B cell (primary cell): ENCODE measurements at regions not wholly inside any gene's neighbourhood (a gene's known extent, or its start where the extent isn't known, plus 50 kb on each side); places are given as distances from the start of the nearest gene placed in this dataset.

Source experiments
- ATAC-seq: fragments of 200-7000 bp; cut with Tn5 transposase; one replicate; pipeline ENCODE4 v1.10.0; 2021; ENCODE audit warnings: low read depth, mild to moderate bottlenecking, moderate number of reproducible peaks, moderate library complexity
- CTCF ChIA-PET: fragments of 350-600 bp; sonication (Branson Sonifier 250); formaldehyde crosslinking; loops from one replicate; lab custom pipeline; 2021; ENCODE audit warnings: antibody characterized with exemption, inconsistent platforms; lab: Charles Lee
- POLR2A ChIA-PET: fragments of 350-600 bp; sonication (Branson Sonifier 250); formaldehyde crosslinking; loops from one replicate; lab custom pipeline; 2021; ENCODE audit warnings: antibody characterized with exemption; lab: Charles Lee
- DNase-seq: peaks from one replicate; pipeline ENCODE4 v3.0.0; 2013
- H2AFZ ChIP-seq: 2 replicates; pipeline ENCODE4 v1.6.1; 2012; ENCODE audit warnings: mild to moderate bottlenecking, low read depth, low read length; ENCODE audit not compliant: insufficient read depth, poor library complexity, severe bottlenecking
- H3K27ac ChIP-seq, 2 donors: 1 replicate in 1 of 2; 2 replicates in 1 of 2; pipeline ENCODE4 v1.5.1; 2012 to 2013; ENCODE audit warnings: low read length in 2 of 2, mild to moderate bottlenecking in 2 of 2, moderate library complexity in 1 of 2
- H3K27me3 ChIP-seq, 4 experiments: fragments of 200-600 bp in 1 of 4; sonication (generic) in 1 of 4; replicated peaks in 1 of 4; 1 replicate in 2 of 4; 2 replicates in 2 of 4; pipeline versions ENCODE4 v1.6.1 to v1.7.0; 2013 to 2016; ENCODE audit warnings: low read length in 3 of 4, mild to moderate bottlenecking in 2 of 4, mixed read lengths in 1 of 4, moderate library complexity in 1 of 4; ENCODE audit not compliant: insufficient read depth in 4 of 4, control insufficient read depth in 3 of 4; ENCODE audit errors: control extremely low read depth in 1 of 4
- H3K36me3 ChIP-seq, 2 experiments: replicated peaks in 1 of 2; 1 replicate in 1 of 2; 2 replicates in 1 of 2; pipeline versions ENCODE4 v1.6.1 to v1.7.1; 2013; ENCODE audit warnings: low read length in 1 of 2; ENCODE audit not compliant: insufficient read depth in 2 of 2, control insufficient read depth in 1 of 2; ENCODE audit errors: control extremely low read depth in 1 of 2, extremely low read depth in 1 of 2
- H3K4me1 ChIP-seq, 2 donors: fragments of 200-600 bp in 1 of 2; sonication (generic) in 1 of 2; 1 replicate in 1 of 2; 2 replicates in 1 of 2; pipeline versions ENCODE4 v1.5.1 to v1.6.1; 2013 to 2017; ENCODE audit warnings: low read length in 2 of 2; ENCODE audit not compliant: control insufficient read depth in 2 of 2, insufficient read depth in 2 of 2
- H3K4me2 ChIP-seq: replicated peaks from 2 replicates; pipeline ENCODE3; 2012; ENCODE audit warnings: mild to moderate bottlenecking, low read depth, low read length; ENCODE audit not compliant: poor library complexity, severe bottlenecking
- H3K4me3 ChIP-seq, 5 experiments: fragments of 200-600 bp in 1 of 5; sonication (generic) in 1 of 5; 1 replicate in 3 of 5; 2 replicates in 2 of 5; pipeline versions ENCODE4 v1.5.1 to v1.7.0; 2011 to 2016; ENCODE audit warnings: low read length in 4 of 5, mild to moderate bottlenecking in 4 of 5, low read depth in 2 of 5, control low read depth in 1 of 5, moderate library complexity in 1 of 5; ENCODE audit not compliant: insufficient read depth in 1 of 5; ENCODE audit errors: control extremely low read depth in 1 of 5, extremely low read depth in 1 of 5
- H3K79me2 ChIP-seq: fragments of 200-600 bp; sonication (generic); one replicate; pipeline ENCODE4 v1.6.0; 2016; ENCODE audit warnings: low read length; ENCODE audit not compliant: control insufficient read depth, insufficient read depth
- H3K9ac ChIP-seq: fragments of 200-600 bp; sonication (generic); 2 replicates; pipeline ENCODE4 v1.6.1; 2017; ENCODE audit warnings: mild to moderate bottlenecking, low read length, moderate library complexity
- H3K9me3 ChIP-seq, 3 donors: one replicate each; pipeline versions ENCODE4 v1.6.1 to v1.7.1; 2013; ENCODE audit warnings: low read length in 2 of 3; ENCODE audit not compliant: control insufficient read depth in 2 of 3, insufficient read depth in 1 of 3; ENCODE audit errors: control extremely low read depth in 1 of 3
- H4K20me1 ChIP-seq: 2 replicates; pipeline ENCODE4 v1.6.0; 2012; ENCODE audit warnings: mild to moderate bottlenecking, low read length; ENCODE audit not compliant: insufficient read depth, control insufficient read depth, poor library complexity, severe bottlenecking
- H3K27ac Mint-ChIP-seq: one replicate; pipeline ENCODE4 v1.8.0; 2021; ENCODE audit warnings: mixed read lengths
- H3K27me3 Mint-ChIP-seq: one replicate; pipeline ENCODE4 v1.8.0; 2021; ENCODE audit warnings: mixed read lengths
- H3K4me1 Mint-ChIP-seq: one replicate; pipeline ENCODE4 v1.8.0; 2021; ENCODE audit warnings: mixed read lengths
- H3K4me3 Mint-ChIP-seq: one replicate; pipeline ENCODE4 v1.8.0; 2021; ENCODE audit warnings: mixed read lengths
- H3K9me3 Mint-ChIP-seq: one replicate; pipeline ENCODE4 v1.8.0; 2022; ENCODE audit warnings: mixed read lengths; ENCODE audit not compliant: insufficient read depth
- CTCF ChIP-seq: fragments of 200-600 bp; IDR thresholded peaks from one replicate; pipeline ENCODE4 v1.8.0; 2022; ENCODE audit warnings: antibody characterized with exemption, mild to moderate bottlenecking
- EZH2 ChIP-seq: IDR thresholded peaks from 2 replicates; pipeline ENCODE4 v1.6.1; 2012; ENCODE audit warnings: borderline replicate concordance, low read depth, mild to moderate bottlenecking, moderate library complexity, low read length; ENCODE audit not compliant: insufficient read depth, poor library complexity, severe bottlenecking
- WGBS: methylation state at CpG from one replicate; pipeline ENCODE4 v1.1.5; 2013; ENCODE audit warnings: missing lambda C conversion rate; ENCODE audit not compliant: insufficient coverage; 5-methylcytosine and 5-hydroxymethylcytosine counted together
- intact Hi-C: fragments of 100-400 bp; cut with micrococcal nuclease; formaldehyde crosslinking; loops from one replicate; pipeline ENCODE4 v1.10.0; 2022

- POLR2A ChIA-PET, result no interaction called here
- Histone ChIP-seq H3K9me3 (peaks cover 0 to 5% (median 0%) of the 10 kb centered on the region in 3 donors), H3K27me3 (no peaks in the 10 kb centered on the region), H3K9ac (no peak overlapping the region), H3K4me1 (no peaks in the 10 kb centered on the region), H3K4me3 (no peak overlapping the region), H3K36me3 (no peaks in the 10 kb centered on the region), H3K27ac (no peak overlapping the region), H3K79me2 (no peaks in the 10 kb centered on the region), H3K4me2 (no peak overlapping the region), H2AFZ (no peak overlapping the region), H4K20me1 (no peaks in the 10 kb centered on the region)
- TF ChIP-seq EZH2, result no peak
- TF ChIP-seq CTCF, result no peak
- CTCF ChIA-PET, result no interaction called here
- ATAC-seq (no peak), DNase-seq (no peak)
- no CpG with 5 or more reads among the region's 2 CpGs for WGBS
- Mint-ChIP-seq H3K27ac (no peak overlapping the region), H3K27me3 (no peaks in the 10 kb centered on the region), H3K9me3 (peaks cover 2% of the 10 kb centered on the region), H3K4me1 (no peaks in the 10 kb centered on the region), H3K4me3 (no peak overlapping the region)
- intact Hi-C loops, result no loop called here
These were observed 181.7 kb downstream of the FLRT2 start for GRCh38 chr14:85711620-85712019.
